Lower lobe of right lung (tissue), 2 donors: ENCODE measurements at regions not wholly inside any gene's neighbourhood (a gene's known extent, or its start where the extent isn't known, plus 50 kb on each side); places are given as distances from the start of the nearest gene placed in this dataset.

Source experiments
- ATAC-seq, 2 donors: fragments of 200-7000 bp; cut with Tn5 transposase; one replicate each; pipeline ENCODE4 v1.9.1; 2020 to 2022; ENCODE audit warnings: mild to moderate bottlenecking in 2 of 2, moderate library complexity in 2 of 2
- DNase-seq: peaks from one replicate; pipeline ENCODE4 v3.0.0-alpha.2; 2020
- H3K27ac ChIP-seq: fragments of 200-600 bp; one replicate; pipeline ENCODE4 v1.8.0; 2022
- H3K27me3 ChIP-seq: fragments of 200-600 bp; one replicate; pipeline ENCODE4 v1.8.0; 2022; ENCODE audit warnings: low read depth
- H3K36me3 ChIP-seq: fragments of 200-600 bp; one replicate; pipeline ENCODE4 v1.8.0; 2022; ENCODE audit warnings: mild to moderate bottlenecking
- H3K4me1 ChIP-seq: fragments of 200-600 bp; one replicate; pipeline ENCODE4 v1.8.0; 2022
- H3K4me3 ChIP-seq: fragments of 200-600 bp; one replicate; pipeline ENCODE4 v1.8.0; 2022; ENCODE audit warnings: mild to moderate bottlenecking
- H3K9me3 ChIP-seq: fragments of 200-600 bp; one replicate; pipeline ENCODE4 v1.8.0; 2022
- intact Hi-C: fragments of 100-400 bp; cut with DNase I; formaldehyde crosslinking; loops from one replicate; pipeline ENCODE4 v1.11.0; 2022
- TF ChIP-seq, protein P1 (sequence below): fragments of 200-600 bp; IDR thresholded peaks from one replicate; pipeline ENCODE4 v1.8.0; 2022; ENCODE audit warnings: antibody characterized with exemption, mild to moderate bottlenecking
- donor health status: DM: no; HTN: yes; CAD: no; lungs with severe emphysema.

DNA sequence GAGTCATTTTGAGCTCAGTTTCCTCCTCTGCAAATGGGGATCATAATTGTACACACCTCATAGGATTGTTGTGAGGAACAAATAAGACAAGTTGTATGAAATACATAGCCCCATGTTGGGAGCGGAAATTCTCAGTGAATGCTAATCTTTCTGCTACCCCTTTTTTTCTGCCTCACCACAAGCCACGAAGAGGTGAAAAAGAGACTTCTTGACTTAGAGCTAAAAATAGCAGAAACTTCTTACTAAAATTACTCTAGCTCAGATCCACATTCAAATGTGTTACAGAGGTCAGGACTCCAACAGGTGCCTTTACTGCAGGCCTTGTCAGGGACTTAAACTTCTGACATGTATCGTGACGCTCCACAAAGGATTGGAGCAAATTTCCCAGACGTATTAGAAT, 128.5 kb downstream of the MIAT start:
- Histone ChIP-seq H3K4me1 (no peaks in the 10 kb centered on the region), H3K4me3 (no peak overlapping the region), H3K9me3 (no peaks in the 10 kb centered on the region), H3K27me3 (no peaks in the 10 kb centered on the region), H3K27ac (no peak overlapping the region), H3K36me3 (peaks cover 1% of the 10 kb centered on the region)
- intact Hi-C loops, result no loop called here
- ATAC-seq (no peak), DNase-seq (no peak)
- TF ChIP-seq, protein P1, sequence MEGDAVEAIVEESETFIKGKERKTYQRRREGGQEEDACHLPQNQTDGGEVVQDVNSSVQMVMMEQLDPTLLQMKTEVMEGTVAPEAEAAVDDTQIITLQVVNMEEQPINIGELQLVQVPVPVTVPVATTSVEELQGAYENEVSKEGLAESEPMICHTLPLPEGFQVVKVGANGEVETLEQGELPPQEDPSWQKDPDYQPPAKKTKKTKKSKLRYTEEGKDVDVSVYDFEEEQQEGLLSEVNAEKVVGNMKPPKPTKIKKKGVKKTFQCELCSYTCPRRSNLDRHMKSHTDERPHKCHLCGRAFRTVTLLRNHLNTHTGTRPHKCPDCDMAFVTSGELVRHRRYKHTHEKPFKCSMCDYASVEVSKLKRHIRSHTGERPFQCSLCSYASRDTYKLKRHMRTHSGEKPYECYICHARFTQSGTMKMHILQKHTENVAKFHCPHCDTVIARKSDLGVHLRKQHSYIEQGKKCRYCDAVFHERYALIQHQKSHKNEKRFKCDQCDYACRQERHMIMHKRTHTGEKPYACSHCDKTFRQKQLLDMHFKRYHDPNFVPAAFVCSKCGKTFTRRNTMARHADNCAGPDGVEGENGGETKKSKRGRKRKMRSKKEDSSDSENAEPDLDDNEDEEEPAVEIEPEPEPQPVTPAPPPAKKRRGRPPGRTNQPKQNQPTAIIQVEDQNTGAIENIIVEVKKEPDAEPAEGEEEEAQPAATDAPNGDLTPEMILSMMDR, result no peak

DNA sequence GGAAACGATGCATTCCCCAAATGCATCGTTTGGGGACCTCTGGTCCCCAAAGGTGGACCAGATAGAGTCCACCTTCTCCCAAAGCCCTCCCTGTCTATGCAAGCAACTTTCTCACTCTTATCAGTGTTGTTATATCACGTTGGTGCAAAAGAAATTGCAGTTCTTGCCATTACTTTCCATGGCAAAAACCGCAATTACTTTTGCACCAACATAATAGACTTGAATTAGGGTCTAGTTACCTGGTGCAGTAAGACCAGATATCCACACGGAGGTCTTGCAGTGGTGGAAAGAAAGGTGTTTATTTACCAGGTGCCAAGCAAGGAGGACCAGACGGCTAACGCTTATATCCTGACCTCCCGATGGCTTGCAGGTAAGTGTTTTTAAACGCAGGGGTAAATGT, 129.0 kb downstream of the MIAT start:
- Histone ChIP-seq H3K27ac (no peak overlapping the region), H3K4me3 (no peak overlapping the region), H3K4me1 (no peaks in the 10 kb centered on the region), H3K36me3 (peaks cover 6% of the 10 kb centered on the region), H3K27me3 (no peaks in the 10 kb centered on the region), H3K9me3 (no peaks in the 10 kb centered on the region)
- intact Hi-C loops, result no loop called here
- ATAC-seq (no peak), DNase-seq (no peak)
- TF ChIP-seq, protein P1, result no peak

DNA sequence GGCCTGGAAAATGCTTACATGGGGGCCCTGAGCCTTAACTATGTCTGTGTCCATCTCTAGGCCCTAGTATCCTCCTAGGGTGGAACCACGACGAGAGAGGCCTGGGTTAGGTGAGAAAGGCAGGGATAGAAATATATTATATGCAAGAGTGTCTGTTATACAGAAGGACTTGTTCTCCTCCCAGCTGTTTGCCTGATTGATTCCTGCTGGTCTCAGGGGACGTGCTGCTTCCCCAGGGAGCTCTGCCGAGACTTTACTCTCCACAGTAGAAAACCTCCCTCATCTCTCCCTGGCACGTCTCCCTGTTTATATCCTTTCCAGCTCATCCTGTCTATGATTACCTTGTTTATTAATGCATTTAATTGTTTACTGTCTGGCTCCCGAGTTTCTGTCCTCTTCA, 132.6 kb downstream of the MIAT start:
- H3K27me3 ChIP-seq, result no peaks in the 10 kb centered on the region
- no peaks in the 10 kb centered on the region for H3K4me1 ChIP-seq
- TF ChIP-seq, protein P1, result no peak
- no peak overlapping the region for H3K27ac ChIP-seq
- H3K9me3 ChIP-seq, result no peaks in the 10 kb centered on the region
- H3K4me3 ChIP-seq, result no peak overlapping the region
- ATAC-seq (no peak), DNase-seq (no peak)
- intact Hi-C loops, result no loop called here
- peaks cover 9% of the 10 kb centered on the region for H3K36me3 ChIP-seq

DNA sequence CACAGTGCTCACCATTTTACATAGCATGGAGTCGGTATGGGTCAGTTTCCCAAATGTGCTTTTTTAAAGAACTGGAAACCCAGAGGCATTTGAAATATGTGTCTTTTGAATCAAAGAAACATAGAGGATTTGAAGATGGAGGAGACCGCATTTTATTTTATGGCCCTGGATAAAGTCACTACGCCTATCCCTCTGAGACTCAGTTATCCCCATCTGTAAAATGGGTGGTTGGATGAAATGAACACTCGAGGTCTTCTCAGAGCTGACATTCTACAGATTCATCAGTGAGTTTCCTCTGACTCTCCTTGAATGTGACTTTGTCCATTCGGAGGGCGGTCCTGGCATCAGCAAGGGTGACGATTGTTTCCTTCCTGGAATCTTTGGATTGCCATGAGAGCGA, 135.1 kb downstream of the MIAT start:
- Histone ChIP-seq H3K27me3 (no peaks in the 10 kb centered on the region), H3K36me3 (peaks cover 9% of the 10 kb centered on the region), H3K4me3 (no peak overlapping the region), H3K4me1 (no peaks in the 10 kb centered on the region), H3K27ac (no peak overlapping the region), H3K9me3 (no peaks in the 10 kb centered on the region)
- DNase-seq, result no peak
- TF ChIP-seq, protein P1, result no peak
- no peak for ATAC-seq
- intact Hi-C loops, result no loop called here

DNA sequence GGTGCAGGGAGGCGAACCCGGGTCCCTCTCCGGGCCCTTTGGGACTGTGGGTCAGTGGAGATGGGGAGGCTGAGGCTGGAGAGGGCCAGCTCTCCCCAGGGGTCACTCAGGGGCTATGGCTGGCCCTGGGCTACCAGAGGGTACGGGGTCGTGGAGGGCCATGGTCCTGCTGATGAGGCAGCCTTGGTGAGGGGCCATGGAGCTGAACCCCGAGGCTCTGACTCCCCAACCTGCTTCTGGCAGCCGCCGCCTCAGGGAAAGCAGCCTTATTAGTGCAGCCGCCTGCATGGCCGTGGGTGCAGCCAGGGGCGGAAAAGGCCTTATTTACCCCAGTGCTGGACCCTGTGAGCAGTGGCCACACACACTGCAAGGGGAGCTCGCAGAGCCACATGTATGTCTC, 139.4 kb downstream of the MIAT start:
- no peak overlapping the region for H3K27ac ChIP-seq
- no peak for DNase-seq
- H3K36me3 ChIP-seq, result no peaks in the 10 kb centered on the region
- peak in 1 of 2 donors; percentile 20 for ATAC-seq
- H3K27me3 ChIP-seq, result no peaks in the 10 kb centered on the region
- intact Hi-C loops, result no loop called here
- TF ChIP-seq, protein P1, result no peak
- no peaks in the 10 kb centered on the region for H3K9me3 ChIP-seq
- H3K4me1 ChIP-seq, result no peaks in the 10 kb centered on the region
- no peak overlapping the region for H3K4me3 ChIP-seq

DNA sequence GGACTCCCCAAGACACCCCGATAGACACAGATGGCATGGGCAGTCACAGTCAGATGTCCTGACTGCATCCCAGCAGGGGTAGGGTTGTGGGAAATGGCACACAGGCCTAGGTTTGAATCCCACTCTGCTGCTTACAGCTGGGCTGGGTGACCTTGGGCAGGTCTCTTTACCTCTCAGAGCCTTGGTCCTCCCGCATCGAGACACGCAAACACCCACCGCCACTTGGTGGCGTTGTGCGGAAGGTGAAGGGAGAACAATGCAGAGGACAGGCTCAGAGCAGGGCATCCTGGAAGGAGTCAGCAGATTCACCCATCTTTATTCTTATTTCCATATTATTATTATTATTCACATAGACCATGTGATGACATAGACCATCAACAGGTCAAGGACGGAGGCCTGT, 140.5 kb downstream of the MIAT start:
- DNase-seq, result no peak
- no peak overlapping the region for H3K27ac ChIP-seq
- no peak for ATAC-seq
- H3K9me3 ChIP-seq, result no peaks in the 10 kb centered on the region
- H3K36me3 ChIP-seq, result no peaks in the 10 kb centered on the region
- no peaks in the 10 kb centered on the region for H3K4me1 ChIP-seq
- TF ChIP-seq, protein P1, result no peak
- no peaks in the 10 kb centered on the region for H3K27me3 ChIP-seq
- no peak overlapping the region for H3K4me3 ChIP-seq
- intact Hi-C loops, result no loop called here
